GM23248 (cell line): ENCODE measurements at regions not wholly inside any gene's neighbourhood (a gene's known extent, or its start where the extent isn't known, plus 50 kb on each side); places are given as distances from the start of the nearest gene placed in this dataset.

Source experiments
- DNase-seq: peaks from one replicate; pipeline ENCODE4 v3.0.0-alpha.2; 2015
- H2AFZ ChIP-seq: fragments of 200-600 bp; sonication (generic); 2 replicates; pipeline ENCODE4 v1.6.1; 2016; ENCODE audit warnings: antibody characterized with exemption
- H3F3A ChIP-seq: fragments of 200-600 bp; sonication (generic); 2 replicates; pipeline ENCODE4 v1.6.1; 2016; ENCODE audit warnings: mild to moderate bottlenecking, antibody characterized with exemption, mixed run types; ENCODE audit not compliant: insufficient read depth
- H3K27ac ChIP-seq: fragments of 200-600 bp; sonication (generic); 2 replicates; pipeline ENCODE4 v1.5.1; 2016; ENCODE audit warnings: mild to moderate bottlenecking
- H3K27me3 ChIP-seq: fragments of 200-600 bp; sonication (generic); replicated peaks from 2 replicates; pipeline ENCODE4 v1.6.1; 2016; ENCODE audit warnings: mild to moderate bottlenecking; ENCODE audit not compliant: insufficient read depth
- H3K36me3 ChIP-seq: fragments of 200-600 bp; sonication (generic); 2 replicates; pipeline ENCODE4 v1.6.1; 2016; ENCODE audit warnings: low read depth, mild to moderate bottlenecking
- H3K4me1 ChIP-seq: fragments of 200-600 bp; sonication (generic); 2 replicates; pipeline ENCODE4 v1.6.1; 2016; ENCODE audit warnings: mild to moderate bottlenecking; ENCODE audit not compliant: insufficient read depth
- H3K4me2 ChIP-seq: fragments of 200-600 bp; sonication (generic); one replicate; pipeline ENCODE4 v1.6.1; 2016; ENCODE audit warnings: mild to moderate bottlenecking; ENCODE audit not compliant: unreplicated experiment
- H3K4me3 ChIP-seq: fragments of 200-600 bp; sonication (generic); 2 replicates; pipeline ENCODE4 v1.5.1; 2016; ENCODE audit warnings: mild to moderate bottlenecking
- H3K79me2 ChIP-seq: fragments of 200-600 bp; sonication (generic); 2 replicates; pipeline ENCODE4 v1.6.1; 2016; ENCODE audit warnings: mild to moderate bottlenecking; ENCODE audit not compliant: insufficient read depth
- H3K9ac ChIP-seq: fragments of 200-600 bp; sonication (generic); 2 replicates; pipeline ENCODE4 v1.6.1; 2016; ENCODE audit warnings: mild to moderate bottlenecking
- H3K9me2 ChIP-seq: fragments of 200-600 bp; sonication (generic); 2 replicates; pipeline ENCODE4 v1.6.1; 2016; ENCODE audit warnings: mixed run types, mild to moderate bottlenecking, moderate library complexity; ENCODE audit not compliant: insufficient read depth
- H3K9me3 ChIP-seq: fragments of 200-600 bp; sonication (generic); one replicate; pipeline ENCODE4 v1.6.1; 2017; ENCODE audit warnings: low read depth
- H4K20me1 ChIP-seq: fragments of 200-600 bp; sonication (generic); 2 replicates; pipeline ENCODE4 v1.6.0; 2016; ENCODE audit not compliant: insufficient read depth
- EZH2 ChIP-seq: fragments of 200-600 bp; sonication (generic); IDR thresholded peaks from 2 replicates; pipeline ENCODE4 v1.6.1; 2018; ENCODE audit warnings: antibody characterized with exemption, mild to moderate bottlenecking; ENCODE audit not compliant: insufficient read depth, poor library complexity, severe bottlenecking
- EZH2phosphoT487 ChIP-seq: fragments of 200-600 bp; sonication (generic); IDR thresholded peaks from 2 replicates; pipeline ENCODE4 v1.6.1; 2018; ENCODE audit warnings: antibody characterized with exemption, moderate library complexity, mild to moderate bottlenecking, low read depth; ENCODE audit not compliant: insufficient read depth
- WGBS, 2 experiments: methylation state at CpG; one replicate each; pipeline ENCODE4 v1.1.6; 2015 to 2017; ENCODE audit warnings: low lambda C conversion rate in 2 of 2, low coverage in 1 of 2; ENCODE audit errors: missing lambda C conversion rate in 2 of 2; 5-methylcytosine and 5-hydroxymethylcytosine counted together
- in situ Hi-C: fragments of 300-500 bp; cut with MboI; formaldehyde crosslinking; loops from 2 replicates; pipeline ENCODE4 v1.15.0; 2020

DNA sequence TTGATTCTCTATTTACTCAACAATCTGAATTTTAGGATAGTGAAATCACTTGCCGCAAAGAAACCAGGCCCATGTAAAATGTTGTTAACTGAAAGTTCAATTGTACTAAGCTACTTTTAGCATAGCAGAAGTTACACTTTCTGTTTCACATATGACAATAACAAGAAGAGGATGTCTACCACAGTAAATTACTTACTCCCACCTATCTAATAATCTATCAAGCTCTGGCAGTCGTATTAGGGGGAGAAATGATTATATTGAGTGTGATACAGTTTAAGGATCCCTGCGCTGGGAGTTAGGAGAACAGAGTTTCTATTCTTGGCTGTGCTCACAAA, 66.5 kb upstream of the CAND1 start:
- Histone ChIP-seq H2AFZ (no peak overlapping the region), H3K4me3 (no peak overlapping the region), H3K4me1 (no peaks in the 10 kb centered on the region), H4K20me1 (no peaks in the 10 kb centered on the region), H3F3A (no peaks in the 10 kb centered on the region), H3K4me2 (no peak overlapping the region), H3K36me3 (no peaks in the 10 kb centered on the region), H3K27me3 (no peaks in the 10 kb centered on the region), H3K79me2 (no peaks in the 10 kb centered on the region), H3K9ac (no peak overlapping the region), H3K27ac (no peak overlapping the region), H3K9me2 (no peaks in the 10 kb centered on the region), H3K9me3 (no peaks in the 10 kb centered on the region)
- no peak for DNase-seq
- TF ChIP-seq EZH2phosphoT487 (no peak), EZH2 (no peak)
- 45 to 49% methylated on average over 3 of the region's 3 CpGs for WGBS, 2 experiments
- in situ Hi-C loops: no loop called here

DNA sequence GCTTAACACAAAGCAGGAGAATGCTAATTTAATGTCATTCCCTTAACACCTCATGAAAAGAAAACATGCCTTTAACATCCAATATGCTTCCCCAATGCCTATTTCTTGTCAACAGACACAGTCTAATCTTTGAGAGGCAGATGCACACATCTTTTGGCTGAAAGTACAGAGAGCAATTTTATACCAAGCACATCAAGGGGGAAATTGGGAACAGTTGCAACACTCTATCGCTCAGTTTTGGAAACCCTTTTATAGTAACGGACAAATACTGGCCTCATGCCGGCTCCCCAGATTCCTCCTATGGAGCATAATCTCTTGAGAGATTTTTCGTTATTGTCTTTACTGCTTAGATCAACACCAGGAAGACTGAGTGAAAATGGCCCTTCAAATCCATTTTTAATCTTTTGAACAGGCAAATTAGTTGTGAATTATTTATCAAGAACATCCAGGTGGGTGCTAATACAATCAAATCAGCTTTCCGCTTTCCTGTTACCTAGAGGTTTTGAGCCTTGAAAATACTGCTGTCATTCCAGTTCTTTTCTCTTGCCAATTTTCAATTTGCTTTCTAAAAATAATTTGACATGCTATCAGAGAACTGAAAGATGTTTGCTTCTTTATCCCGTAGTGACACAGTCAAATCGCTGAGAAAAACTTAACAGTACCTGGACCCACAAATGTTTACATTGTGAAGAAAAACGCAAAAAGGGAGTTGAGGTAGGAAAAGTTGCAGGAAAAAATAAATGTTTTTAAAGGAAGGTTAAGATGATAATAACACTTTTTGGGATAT, 60.7 kb upstream of the CAND1 start:
- Histone ChIP-seq H3K4me3 (no peak overlapping the region), H3F3A (no peaks in the 10 kb centered on the region), H4K20me1 (no peaks in the 10 kb centered on the region), H3K79me2 (no peaks in the 10 kb centered on the region), H3K4me1 (no peaks in the 10 kb centered on the region), H3K36me3 (no peaks in the 10 kb centered on the region), H3K9ac (no peak overlapping the region), H3K27me3 (peaks cover 11% of the 10 kb centered on the region; the same call in 1 of the 2 replicates), H3K27ac (no peak overlapping the region), H3K9me2 (no peaks in the 10 kb centered on the region), H3K9me3 (no peaks in the 10 kb centered on the region), H2AFZ (no peak overlapping the region), H3K4me2 (no peak overlapping the region)
- no peak for TF ChIP-seq EZH2
- TF ChIP-seq EZH2phosphoT487: no peak
- in situ Hi-C loops: no loop called here
- DNase-seq: no peak
- WGBS, 2 experiments: 32 to 33% methylated on average over 8 of the region's 8 CpGs

DNA sequence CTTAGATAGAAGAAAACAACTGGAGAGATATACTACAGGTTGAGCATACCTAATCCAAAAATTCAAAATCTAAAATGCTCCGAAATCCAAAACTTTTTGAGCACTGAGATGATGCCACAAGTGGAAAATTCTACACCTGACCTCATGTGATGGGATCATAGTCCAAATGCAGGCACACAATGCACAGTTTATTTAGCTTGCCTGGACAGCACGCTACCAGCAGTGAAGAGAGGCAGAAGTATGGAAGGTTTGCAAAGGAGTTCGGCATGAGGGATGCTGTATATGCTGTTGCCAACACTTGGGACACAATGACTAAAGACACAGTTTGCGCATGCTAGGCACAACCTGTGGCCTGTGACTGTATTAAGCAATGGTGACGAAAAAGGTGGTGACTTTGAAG, 58.1 kb upstream of the CAND1 start:
- Histone ChIP-seq H3K4me3 (no peak overlapping the region), H3K9me3 (no peaks in the 10 kb centered on the region), H3K27me3 (peaks cover 11% of the 10 kb centered on the region; the same call in 1 of the 2 replicates), H3K9ac (no peak overlapping the region), H3K36me3 (no peaks in the 10 kb centered on the region), H3K79me2 (no peaks in the 10 kb centered on the region), H3K4me1 (no peaks in the 10 kb centered on the region), H3K4me2 (no peak overlapping the region), H3K9me2 (no peaks in the 10 kb centered on the region), H3F3A (no peaks in the 10 kb centered on the region), H3K27ac (no peak overlapping the region), H2AFZ (no peak overlapping the region), H4K20me1 (no peaks in the 10 kb centered on the region)
- in situ Hi-C loops: no loop called here
- no peak for DNase-seq
- WGBS, 2 experiments: 26 to 27% methylated on average over 5 of the region's 5 CpGs
- TF ChIP-seq EZH2: no peak
- no peak for TF ChIP-seq EZH2phosphoT487

DNA sequence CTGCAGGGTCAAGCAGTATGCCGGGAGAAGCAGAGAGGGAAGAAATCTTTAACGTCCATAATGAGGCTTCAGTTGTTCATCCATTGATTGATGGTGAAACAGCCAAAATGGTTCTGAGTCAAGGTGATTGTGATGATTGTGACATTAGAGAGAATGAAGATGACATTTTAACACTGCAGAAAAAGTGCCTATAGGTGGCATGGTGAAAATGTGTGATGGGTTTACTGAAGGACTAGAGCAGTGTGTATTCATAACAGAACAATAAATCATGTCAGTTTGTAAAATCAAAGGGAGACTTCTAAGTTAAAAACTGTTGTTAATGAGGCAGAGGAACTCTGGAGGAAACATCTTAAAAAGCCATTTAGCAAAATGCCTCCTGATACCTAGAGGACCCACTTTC, 57.7 kb upstream of the CAND1 start:
- Histone ChIP-seq H3K36me3 (no peaks in the 10 kb centered on the region), H3K4me3 (no peak overlapping the region), H3K9ac (no peak overlapping the region), H3K4me1 (no peaks in the 10 kb centered on the region), H2AFZ (no peak overlapping the region), H3F3A (no peaks in the 10 kb centered on the region), H3K4me2 (no peak overlapping the region), H3K27ac (no peak overlapping the region), H4K20me1 (no peaks in the 10 kb centered on the region), H3K9me2 (no peaks in the 10 kb centered on the region), H3K9me3 (no peaks in the 10 kb centered on the region), H3K79me2 (no peaks in the 10 kb centered on the region), H3K27me3 (peaks cover 11% of the 10 kb centered on the region; the same call in 1 of the 2 replicates)
- in situ Hi-C loops: no loop called here
- TF ChIP-seq EZH2: no peak
- TF ChIP-seq EZH2phosphoT487: no peak
- WGBS, 2 experiments: 0 to 4% methylated on average over 2 of the region's 2 CpGs
- DNase-seq: no peak
